Retinal pigment epithelial cell (primary cell): ENCODE measurements at regions not wholly inside any gene's neighbourhood (a gene's known extent, or its start where the extent isn't known, plus 50 kb on each side); places are given as distances from the start of the nearest gene placed in this dataset.
"Not testable (repeated sequence)": the region's sequence is repeated elsewhere in the genome, so short reads cannot be mapped to it uniquely, and the experiment has no call there.

ENCODE experiments used
- DNase-seq: peaks from one replicate; pipeline ENCODE4 v3.0.0-alpha.2; 2010; ENCODE audit warnings: low read depth
- H3K4me3 ChIP-seq: 2 replicates; pipeline ENCODE4 v1.5.1; 2011; ENCODE audit warnings: mild to moderate bottlenecking, low read length, control low read depth, moderate library complexity
- CTCF ChIP-seq: conservative IDR thresholded peaks from 2 replicates; pipeline ENCODE4 v1.5.1; 2011; ENCODE audit warnings: low read depth, low read length, control low read depth, inconsistent platforms

GRCh38 chr7:98779800-98780587 lies 89.8 kb downstream of the TMEM130 start:
- no peak for TF ChIP-seq CTCF
- H3K4me3 ChIP-seq = no peak overlapping the region
- DNase-seq = no peak

GRCh38 chr7:98784216-98784785 lies 85.5 kb downstream of the TMEM130 start:
- H3K4me3 ChIP-seq = no peak overlapping the region
- DNase-seq = no peak
- no peak for TF ChIP-seq CTCF

GRCh38 chr7:98785929-98786571 lies 83.8 kb downstream of the TMEM130 start:
- DNase-seq = no peak
- H3K4me3 ChIP-seq = no peak overlapping the region
- no peak for TF ChIP-seq CTCF

- H3K4me3 ChIP-seq = no peak overlapping the region
- DNase-seq = no peak
- no peak for TF ChIP-seq CTCF
Observed at GRCh38 chr7:98788966-98789365, 80.8 kb downstream of the TMEM130 start.

- DNase-seq, H3K4me3 ChIP-seq: not testable (repeated sequence)
Observed at GRCh38 chr7:98794453-98794852, 75.4 kb downstream of the TMEM130 start.

GRCh38 chr7:98795741-98796493 lies 73.9 kb downstream of the TMEM130 start:
- H3K4me3 ChIP-seq = no peak overlapping the region
- DNase-seq = no peak
- TF ChIP-seq CTCF = no peak
